NT2/D1 (cell line): ENCODE measurements at regions not wholly inside any gene's neighbourhood (a gene's known extent, or its start where the extent isn't known, plus 50 kb on each side); places are given as distances from the start of the nearest gene placed in this dataset.

Experiments used
- YY1 ChIP-seq: IDR thresholded peaks from 2 replicates; pipeline ENCODE4 v1.6.1; 2011; ENCODE audit not compliant: insufficient read length, insufficient read depth
- ZNF274 ChIP-seq: IDR thresholded peaks from 2 replicates; pipeline ENCODE4 v1.6.1; 2011; ENCODE audit warnings: mild to moderate bottlenecking, low read depth, low read length

GRCh38 chr9:86449246-86449645 is 95.0 kb upstream of the TUT7 start:
- TF ChIP-seq YY1, result no peak
- no peak for TF ChIP-seq ZNF274
